DMS114 treated with DMSO at 0.1 percent for 48 hours (cell line): ENCODE measurements at regions not wholly inside any gene's neighbourhood (a gene's known extent, or its start where the extent isn't known, plus 50 kb on each side); places are given as distances from the start of the nearest gene placed in this dataset.
"Not testable (repeated sequence)": the region's sequence is repeated elsewhere in the genome, so short reads cannot be mapped to it uniquely, and the experiment has no call there.

ENCODE experiments used
- DNase-seq: peaks from one replicate; lab custom pipeline; 2025; ENCODE audit not compliant: unreplicated experiment; lab: John Stamatoyannopoulos, UW

DNA sequence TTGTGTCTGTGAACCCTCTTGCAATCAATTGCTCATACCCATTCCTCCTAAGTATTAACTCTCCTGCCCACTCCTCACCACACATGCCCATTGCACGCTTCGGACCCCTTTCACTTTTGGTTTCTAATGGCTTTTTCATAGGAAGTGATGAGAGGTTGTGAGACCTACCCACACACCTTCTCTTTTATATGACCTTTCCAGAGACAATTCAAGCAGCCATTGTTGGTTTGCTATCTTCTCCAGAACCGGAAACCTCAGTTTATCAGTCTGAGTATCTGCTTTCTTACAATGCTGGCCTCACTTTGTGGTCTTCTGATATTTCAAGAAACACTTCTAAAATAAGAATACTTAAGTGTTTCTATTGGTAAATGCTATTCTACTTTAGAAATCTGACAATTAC, 1550.8 kb upstream of the SLC10A2 start:
- DNase-seq = no peak

DNA sequence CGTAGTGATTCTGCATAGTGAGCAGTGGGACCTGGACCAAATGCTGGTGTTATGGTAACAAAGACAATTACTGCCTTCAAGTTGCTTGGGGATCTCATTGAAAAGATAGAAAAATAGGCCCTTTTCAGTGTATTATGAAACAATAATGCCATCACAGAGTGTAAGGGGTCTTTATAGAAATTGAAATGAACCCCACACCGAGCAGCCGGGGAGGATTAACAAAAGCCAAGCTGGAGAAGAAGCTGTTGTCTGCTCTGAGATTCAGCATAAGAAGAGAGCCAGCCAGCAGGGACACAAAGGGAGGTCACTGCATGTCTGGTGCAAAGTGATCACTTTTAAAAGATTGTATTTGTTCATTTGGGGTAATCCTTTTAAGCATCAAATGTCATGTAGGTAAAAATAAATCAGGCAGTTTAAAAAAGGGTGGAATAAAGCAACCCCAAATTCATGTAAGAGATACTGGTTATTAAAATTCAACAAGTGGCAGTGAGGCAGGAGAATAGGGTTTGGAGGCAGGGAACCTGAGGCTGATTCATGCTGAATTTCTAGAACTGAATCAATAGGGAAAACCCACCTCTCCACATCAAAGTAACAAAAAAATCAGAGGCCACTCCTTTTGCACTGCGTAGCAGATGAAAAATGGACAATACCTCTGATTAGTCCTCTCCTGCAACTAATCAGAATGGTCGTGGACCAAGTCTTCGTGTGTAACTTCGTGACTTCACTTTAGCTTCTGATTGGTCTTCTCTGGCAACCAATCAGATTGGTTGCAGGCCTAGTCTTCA, 1548.3 kb upstream of the SLC10A2 start:
- DNase-seq = no peak

DNA sequence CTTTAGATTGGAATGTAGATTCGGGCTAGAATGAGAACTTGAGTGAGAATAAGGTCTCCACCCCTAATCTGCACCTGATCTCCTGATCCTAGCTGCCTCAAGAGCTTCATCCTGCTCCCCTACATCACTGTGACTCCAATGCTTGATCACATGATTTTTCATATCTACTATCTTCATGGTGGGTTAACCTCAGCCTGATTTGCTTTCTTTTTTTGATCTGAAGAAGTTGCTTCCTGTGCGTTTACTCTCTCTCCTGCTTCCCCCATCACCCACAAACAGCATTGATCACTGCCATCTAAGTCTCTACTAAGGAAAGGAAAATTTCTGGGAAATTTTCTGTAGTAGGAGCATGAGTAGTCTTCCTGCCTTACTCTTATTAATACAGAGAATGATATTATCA, 1542.1 kb upstream of the SLC10A2 start:
- DNase-seq = no peak

DNA sequence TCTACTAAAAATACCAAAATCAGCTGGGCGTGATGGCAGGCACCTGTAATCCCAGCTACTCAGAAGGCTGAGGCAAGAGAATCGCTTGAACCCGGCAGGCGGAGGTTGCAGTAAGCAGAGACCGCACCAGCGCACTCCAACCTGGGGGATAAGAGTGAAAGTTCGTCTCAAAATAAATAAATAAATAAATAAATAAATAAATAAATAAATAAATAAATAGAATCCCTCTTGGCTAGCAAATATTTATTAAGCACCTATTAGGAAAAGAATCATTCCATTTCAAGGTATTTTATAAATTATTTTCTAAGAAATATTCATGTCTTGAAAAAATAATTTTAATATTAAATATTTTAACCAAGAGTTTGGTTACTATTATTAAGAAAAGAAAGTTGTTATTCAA, 1539.2 kb upstream of the SLC10A2 start:
- not testable (repeated sequence) for DNase-seq

DNA sequence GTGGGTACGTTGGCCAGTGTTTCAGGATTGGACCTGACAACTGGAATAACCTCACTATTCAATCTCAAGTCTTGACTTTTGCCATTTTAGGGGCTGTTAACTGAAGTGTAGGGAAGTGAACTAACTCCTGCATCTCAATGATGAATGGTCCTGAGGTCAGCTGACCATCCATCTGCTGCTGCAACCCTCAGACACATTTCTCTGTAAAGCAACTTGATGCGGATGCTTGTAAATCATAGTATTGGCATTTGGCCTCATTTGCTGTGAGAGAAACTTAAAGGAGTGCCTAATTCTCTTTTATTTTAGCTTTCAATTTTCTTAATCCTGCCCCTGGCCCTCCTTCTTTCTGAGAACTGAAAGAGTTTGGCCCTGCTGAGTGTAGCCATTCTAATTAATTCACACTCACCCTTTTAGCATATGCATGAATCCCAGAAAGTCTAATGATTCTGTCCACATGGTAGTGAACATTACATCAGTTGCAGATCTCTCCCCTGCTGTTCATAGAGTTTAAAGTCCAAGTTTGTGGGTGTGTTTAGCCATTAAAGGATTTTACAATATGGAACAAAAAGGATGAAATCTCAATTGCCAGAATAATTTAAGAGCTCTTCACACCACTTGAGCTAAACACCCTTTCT, 1531.4 kb upstream of the SLC10A2 start:
- no peak for DNase-seq

DNA sequence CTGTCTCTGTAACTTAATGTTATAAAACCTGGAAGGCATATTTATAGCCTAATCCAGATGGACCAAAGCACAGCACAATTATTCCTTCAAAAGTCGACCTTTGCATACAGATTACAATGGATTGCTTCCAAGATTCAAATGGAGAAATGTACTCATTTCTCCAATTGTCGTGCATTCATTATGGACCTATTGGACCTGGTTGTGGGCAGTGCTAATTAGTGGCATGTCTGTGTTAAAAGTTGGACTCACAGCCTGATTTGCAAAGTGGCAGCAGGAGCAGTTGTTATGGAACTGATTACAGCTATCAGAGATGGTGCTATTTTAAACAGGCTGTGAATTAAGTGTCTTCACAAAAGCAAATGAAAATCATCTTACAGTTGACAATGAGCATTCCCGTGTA, 1529.3 kb upstream of the SLC10A2 start:
- no peak for DNase-seq

DNA sequence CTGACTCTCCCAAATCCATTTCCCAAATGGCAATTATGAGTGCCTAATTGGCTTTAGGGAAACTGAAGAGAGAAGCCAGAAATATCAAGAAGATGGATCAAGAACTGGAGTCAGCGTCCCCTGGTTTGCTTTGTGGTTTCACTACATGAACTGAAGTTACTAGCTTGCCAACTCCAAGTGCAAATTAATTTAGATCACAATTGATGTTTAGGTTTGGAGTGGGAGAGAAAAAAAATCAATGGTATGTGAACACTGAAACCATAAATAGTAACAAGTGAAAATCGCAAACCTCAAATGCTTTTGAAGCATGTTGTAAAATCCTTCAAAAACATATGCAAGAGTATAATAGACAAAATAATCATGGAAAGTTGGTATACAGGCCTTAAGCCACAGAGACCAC, 1528.6 kb upstream of the SLC10A2 start:
- DNase-seq = no peak

DNA sequence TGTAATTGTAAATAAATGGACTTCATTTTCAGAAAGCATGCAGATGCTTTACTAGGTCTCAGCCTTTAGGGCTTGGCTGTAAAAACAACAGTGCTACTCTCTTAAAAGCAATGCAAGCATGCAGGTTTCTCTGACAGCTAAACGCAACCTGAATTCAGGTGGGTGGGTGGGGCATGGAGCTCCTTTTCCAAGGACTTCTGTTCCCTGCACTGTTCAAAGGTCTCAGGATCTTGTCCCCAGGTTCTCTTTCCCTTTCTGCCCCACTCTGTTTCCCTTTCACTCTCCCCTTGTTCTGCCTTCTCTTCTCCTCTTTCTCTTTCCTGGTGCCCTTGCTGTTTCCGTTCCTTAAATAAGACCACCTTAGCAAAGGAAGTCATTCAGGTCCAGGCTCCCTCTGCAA, 1527.5 kb upstream of the SLC10A2 start:
- no peak for DNase-seq

DNA sequence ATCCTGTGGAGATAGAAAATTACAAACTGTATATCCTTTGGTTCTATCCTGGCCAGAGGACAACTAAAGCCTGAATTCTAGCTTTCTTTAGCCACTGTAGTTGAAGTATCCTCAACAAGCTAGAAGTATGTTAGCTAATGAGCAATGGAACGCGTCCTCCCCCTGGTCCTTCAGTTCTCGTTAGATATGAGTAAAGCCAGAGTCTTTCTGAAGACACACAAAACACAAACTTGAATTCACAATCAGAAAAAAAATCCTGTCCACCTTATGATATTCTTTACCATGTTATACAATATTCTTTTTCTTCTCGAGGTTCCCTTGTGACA, 1527.0 kb upstream of the SLC10A2 start:
- DNase-seq = no peak

DNA sequence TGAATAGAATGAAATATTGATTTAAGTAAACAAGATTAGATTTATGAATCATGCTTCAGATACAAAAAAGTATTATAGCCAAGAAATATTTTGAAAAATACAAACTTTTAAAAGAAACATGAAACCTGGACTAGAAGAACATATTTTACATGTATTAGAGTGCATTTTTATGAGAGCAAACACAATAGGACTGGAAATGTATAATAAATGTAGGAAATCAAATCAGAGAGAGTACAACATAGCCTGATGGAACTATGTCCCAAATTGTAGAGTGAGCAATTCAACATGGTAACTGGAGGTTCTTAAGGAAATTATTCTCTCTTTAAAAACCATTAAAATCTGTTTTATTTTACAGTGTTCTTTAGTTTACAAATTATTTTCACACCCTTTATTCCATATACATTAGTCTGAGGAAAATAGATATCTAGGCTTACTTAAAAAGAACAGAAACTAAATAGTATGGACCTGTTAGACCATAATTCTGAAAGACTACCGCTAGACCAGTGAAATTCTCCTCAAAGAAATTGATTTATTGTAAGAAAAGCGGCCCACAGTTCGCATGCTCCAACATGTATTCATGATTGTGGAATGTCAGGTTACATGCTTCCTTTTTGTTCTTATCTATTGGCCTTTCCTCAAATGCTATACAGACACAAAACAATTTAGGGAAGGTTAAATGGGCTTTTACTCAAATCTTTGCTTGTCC, 1526.5 kb upstream of the SLC10A2 start:
- no peak for DNase-seq

DNA sequence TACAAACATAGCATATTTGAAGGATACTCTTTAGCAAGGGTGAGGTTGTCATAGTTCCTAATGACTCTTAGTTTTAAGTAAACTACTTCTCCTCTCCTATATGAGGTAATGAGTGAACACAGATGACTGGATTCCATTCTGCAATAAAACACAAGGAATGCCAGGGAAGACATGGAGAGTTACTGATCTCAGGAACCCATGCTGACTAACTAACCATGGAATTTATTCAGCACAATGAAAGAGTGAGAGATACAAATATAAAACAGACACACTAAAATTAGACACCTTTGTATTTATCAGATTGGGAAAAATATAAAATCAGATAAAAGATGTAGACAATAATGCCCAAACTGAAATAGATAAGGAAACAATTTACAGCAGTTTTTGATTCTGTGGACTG, 1525.9 kb upstream of the SLC10A2 start:
- DNase-seq = no peak

DNA sequence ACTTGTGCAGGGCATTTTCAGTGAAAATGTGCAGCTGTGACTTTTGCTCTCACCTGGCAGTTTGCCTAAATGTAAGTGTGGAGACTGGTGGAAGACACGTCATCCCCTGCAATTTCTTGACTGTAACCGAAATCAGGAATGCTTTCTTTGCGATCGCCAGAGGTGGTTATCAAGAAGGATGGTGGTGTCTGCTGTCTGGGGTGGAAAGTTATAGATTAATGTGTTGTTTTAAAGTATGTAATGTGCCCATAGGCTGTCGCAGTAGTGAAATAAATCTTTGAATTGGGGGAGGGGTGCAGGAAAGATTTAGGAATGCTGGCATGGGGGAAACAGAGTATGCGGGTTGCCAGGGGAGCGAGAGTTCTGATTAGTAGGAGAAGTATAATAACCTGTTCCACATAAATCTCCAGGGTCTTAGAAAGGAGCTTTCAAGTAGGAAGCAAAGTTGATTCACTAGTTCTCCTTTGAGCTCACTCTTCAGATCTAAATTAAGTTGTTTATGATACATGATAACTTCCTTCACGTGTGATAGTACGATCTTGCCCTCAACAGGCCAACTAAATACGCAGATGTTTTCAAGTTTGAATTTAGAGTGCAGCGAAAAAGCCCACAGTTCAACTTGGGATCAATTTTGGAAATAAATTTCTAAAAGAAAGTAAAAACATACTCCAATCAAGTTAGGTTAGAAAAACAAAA, 1520.0 kb upstream of the SLC10A2 start:
- DNase-seq = no peak

DNA sequence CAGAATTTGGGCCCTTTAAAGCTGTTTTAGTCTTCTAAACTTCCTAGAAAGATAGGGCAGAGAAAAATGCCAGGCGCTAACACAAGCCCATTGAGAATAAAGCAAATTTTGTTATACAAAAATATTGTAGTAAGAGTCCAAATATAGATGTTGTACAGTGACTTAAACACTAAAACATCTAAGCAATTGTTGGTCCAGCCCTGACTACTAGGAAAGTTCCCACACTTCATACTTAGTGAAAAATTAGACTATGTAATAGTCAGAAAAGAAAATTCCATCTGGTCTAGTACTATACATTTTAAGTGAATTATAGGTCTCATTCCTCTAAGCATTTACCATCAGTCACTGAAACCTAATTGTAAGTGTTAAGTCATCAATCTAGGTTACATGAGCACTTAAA, 1518.3 kb upstream of the SLC10A2 start:
- no peak for DNase-seq

DNA sequence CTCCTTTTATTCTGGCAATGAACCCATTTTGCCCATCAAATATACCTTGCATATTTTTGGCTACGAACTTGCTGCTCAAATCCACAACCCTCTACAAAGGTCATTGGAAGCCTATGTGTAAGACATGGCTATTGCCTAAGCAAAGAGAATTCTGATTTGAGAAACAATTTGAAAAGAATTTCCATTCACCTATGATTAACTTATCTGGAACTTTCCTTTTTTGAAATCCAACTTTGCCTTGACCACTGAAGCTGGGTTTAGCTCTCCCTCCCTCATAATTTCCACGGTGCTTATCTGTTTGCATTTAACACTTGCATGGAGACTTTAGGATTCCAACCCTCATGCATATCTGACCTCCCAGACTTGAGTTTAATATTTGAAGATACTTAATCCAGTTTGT, 1514.7 kb upstream of the SLC10A2 start:
- no peak for DNase-seq

DNA sequence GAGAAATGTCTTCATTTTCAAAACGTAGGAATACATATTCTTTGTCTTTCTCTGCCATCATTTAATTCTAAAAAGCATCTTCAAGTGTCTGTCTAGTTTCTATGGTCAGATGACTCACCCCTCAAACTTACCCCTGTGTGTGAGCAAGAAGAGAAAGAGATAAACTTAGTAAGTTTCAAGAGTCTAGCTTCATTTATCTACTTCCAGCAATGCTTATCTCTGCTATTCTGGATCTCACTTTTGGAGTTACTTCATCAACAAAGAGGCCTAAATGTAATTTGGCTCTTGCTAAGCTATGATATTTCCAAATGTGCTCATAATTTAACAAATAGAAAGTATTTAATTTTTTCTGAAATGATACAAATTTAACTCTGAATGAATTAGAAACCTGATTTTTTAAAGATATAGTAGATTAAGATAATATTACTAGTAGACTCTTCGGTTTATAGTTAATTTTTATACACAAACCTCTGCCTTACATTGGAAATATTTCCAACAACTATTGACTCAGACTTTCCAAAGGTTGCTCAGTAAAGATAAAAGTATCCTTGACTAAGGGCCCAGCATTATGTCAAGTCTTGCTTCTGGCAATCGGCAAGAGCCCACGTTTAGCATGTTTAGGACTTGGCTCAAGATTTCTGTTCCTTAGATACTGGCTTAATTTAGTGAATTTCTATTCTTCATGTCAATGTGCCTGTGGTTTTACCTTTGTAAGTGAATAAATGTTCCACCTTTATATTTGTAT, 1511.0 kb upstream of the SLC10A2 start:
- DNase-seq = no peak

DNA sequence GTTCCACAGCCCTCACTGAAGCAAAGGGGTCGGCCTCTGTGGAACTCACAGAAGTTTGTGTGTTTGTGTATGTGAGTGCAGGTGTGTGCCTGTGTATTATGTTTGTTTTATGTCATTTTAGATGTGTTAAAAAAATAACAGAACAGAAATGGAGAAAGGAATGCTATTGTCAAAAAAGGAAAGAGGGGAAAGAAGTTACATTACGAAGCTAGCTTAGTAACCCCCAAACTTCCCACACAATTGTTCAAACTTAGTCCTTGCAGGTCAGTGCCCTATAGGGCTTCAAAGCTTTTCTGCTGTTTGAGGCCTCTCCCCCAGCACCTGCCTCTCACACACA, 1505.6 kb upstream of the SLC10A2 start:
- DNase-seq = no peak

DNA sequence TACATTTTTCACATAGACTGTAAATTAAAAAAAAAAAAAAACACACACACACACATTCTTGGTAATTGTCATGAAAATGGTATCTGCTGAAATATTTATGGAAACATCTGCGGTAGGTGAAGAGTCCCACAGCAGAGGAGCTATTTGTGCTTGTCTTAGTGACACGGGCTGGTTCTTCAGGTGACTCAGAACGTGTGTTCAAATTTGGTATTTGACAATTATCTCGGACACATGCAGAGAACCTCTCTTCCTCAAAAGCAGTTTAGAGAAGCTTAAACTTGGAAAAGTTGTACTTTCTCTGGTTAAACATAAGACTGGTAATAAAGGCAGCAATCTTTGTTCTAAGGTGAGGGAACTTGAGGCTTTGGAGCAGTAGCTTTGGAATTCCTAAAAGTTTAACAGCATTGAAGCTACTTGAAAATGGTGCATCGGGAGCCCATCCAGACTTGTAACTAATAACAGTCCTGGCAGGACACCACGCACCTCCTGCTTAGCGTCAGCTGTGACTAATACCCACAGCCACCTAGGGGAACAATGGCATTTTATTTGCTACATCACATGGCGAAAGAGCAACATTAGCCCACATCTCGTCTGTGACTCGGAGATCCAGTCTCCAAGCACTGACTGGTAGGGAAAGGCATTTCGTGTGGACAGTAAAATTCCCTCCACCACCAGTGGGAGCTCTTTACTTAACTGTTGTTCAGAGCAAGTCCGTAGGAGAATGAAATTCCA, 1505.1 kb upstream of the SLC10A2 start:
- DNase-seq = peak; percentile 72

DNA sequence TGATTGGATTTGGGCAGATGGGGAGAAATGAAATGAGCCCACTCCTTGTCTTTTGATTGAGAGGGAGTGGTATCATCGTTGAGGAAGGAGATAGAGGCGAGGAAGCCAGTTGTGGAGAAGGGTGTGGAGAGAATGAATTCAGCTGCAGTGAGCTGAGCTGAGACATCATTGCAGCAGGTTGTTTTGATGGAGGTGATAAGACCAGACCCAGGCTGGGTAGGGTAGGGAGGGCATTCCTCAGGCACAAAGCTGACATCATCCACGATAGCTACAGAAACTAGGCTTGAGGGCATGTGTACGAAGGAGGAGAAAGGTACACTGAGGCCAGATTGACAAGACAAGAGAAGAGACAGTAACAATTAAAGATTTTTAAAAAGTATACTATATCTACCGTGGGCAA, 1500.9 kb upstream of the SLC10A2 start:
- no peak for DNase-seq

DNA sequence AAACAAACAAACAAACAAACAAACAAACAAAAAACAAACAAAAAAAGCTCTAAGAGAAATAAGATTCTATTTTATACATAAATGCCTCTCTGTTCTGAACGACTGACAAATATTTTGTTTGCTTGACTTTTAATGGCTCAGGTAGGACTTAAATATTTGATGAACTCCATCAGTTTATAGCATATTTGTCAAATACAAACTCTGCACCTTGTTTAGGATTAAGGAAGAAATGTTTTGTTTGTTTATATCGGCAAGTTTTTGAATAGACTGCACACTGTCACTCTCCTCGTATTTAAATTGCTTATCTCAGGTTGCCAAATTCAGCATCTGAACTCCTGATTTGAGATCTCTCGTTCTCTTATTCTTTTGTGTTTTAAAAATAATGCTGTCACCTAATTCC, 1499.7 kb upstream of the SLC10A2 start:
- no peak for DNase-seq

DNA sequence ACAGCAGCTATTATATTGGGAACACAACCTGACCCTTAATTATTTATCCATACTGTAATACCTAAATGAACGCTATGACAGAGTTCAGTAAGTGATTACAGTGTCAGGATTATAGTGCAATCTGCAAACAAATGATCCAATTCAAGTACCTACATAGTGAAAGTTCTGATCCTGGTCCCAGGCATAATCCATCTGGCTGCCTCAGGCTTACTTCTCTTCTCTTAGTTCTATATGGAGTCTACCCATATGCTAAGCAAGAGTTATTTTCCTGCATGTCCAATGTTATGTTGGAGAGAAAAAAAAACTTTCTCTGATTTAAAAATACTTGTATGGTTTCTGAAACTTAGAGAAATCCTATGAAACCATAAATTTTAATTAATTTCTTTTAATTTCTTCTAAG, 1487.7 kb upstream of the SLC10A2 start:
- DNase-seq = no peak

DNA sequence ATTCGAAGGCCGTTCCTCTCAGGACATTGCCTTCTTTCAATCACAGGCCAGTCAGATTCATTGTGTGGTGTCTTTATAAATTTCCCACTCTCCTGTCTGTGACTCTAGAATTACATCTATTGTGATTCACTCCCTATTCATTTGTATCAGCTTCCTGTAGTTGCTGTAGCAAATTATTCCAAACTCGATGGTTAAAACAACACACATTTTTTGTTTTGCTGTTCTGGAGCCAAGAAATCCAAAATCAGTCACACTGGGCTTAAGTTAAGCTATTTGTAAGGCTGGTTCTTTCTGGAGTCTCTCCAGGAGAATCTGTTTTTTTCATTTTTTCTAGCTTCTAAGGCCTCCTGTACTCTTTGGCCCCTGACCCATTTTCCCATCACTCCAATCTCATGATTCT, 1487.0 kb upstream of the SLC10A2 start:
- DNase-seq = no peak
